Stimulated activated CD4-positive, alpha-beta T cell treated with anti-CD3 and anti-CD28 coated beads, TNF-alpha, amount 100 ng/mL, for 4 hours (primary cell): ENCODE measurements at regions not wholly inside any gene's neighbourhood (a gene's known extent, or its start where the extent isn't known, plus 50 kb on each side); places are given as distances from the start of the nearest gene placed in this dataset.

ENCODE experiments used
- DNase-seq, 3 experiments: peaks; one replicate each; pipeline ENCODE4 v3.0.0-alpha.2; 2020; ENCODE audit warnings: low read depth in 3 of 3

GRCh38 chr6:26149240-26149639 lies 62.0 kb downstream of the HFE start:
- no peak for DNase-seq

DNA sequence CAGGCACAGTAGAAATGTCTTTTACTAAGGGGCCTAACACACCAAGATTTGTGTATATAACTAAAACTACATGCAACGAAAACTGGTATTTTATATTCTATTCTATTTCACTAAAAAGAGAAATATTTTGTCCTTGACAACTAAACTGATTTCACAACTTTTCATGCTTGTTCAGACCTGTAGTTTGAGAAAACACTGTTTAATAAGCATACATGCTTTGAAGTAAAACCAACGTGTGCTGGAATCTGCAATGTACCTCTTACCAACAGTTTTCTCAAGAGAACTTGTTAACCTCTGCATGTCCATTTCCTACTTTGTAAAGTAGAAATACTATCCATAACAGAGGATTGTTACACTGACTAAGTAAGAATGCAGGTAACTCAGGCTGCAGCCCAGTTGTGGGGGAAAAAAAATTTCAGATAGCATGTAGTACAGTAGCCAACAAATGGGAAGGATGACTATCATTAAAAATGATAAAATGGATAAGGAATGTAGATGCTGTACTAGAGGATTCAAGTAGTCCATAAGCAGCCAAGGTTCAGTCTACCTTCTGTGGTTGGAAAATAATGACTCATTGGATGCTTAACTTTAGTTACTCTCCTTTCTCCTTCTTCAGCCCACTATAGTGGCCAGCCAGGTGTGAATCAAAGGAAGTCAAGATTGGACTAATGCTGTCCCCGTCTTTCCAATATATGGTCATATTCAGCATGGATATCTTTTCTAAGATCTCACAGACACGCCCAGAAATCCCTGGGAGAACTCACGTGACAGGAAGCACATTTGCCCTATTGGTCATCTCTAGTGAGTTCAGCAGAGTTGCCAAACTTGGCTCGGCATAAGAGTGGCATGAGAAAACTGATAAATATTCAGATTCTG lies 65.2 kb downstream of the HFE start:
- DNase-seq = no peak

DNA sequence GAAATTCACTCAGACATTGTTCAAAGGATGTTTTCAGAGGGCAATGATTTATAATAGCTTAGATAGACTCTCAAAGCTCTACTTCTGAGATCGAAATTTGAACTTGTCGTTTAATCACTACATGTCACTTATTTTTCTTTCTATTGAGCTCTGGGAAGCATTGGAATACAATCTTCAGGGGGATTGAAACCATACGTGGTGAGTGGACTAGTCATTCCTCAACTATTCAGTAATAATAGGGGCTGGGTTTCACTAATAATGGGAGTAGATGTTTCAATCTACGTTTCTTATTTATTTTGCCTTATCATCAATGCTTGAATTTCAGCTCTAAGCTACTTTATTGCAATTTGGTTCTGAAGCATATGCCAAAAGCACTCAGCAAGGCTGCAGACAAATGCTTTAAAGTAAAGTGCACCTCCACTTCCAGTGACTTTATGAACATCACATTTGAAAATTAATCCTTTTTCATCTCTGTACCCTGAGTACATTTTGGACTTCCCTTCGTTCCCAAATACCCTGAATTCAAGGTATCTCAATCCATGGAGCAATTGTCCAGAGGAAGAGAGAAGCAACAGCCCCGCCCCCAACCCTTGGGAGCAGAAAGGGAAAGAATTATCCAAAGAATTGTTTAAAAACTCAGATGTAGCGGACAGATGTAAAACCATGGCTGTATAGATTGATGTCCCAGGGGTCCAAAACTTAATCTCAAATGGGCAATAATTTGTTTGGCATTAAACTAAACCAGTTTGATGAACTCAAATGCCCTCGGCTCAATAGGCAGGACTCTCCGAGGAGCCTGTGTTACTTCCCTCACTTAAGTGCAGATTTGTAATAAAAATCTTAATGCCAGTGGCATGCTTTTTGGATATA lies 68.1 kb downstream of the HFE start:
- DNase-seq = no peak

GRCh38 chr6:26156105-26156849 lies 69.0 kb downstream of the HFE start:
- peak; percentile 57 to 60 (median 58) for DNase-seq

GRCh38 chr6:26156850-26157250 lies 69.6 kb downstream of the HFE start:
- DNase-seq = no peak

- DNase-seq = no peak
Observed at GRCh38 chr6:26157251-26158075, 70.2 kb downstream of the HFE start.

GRCh38 chr6:26158076-26158580 lies 70.9 kb downstream of the HFE start:
- DNase-seq = peak; percentile 45 to 74 (median 65)

DNA sequence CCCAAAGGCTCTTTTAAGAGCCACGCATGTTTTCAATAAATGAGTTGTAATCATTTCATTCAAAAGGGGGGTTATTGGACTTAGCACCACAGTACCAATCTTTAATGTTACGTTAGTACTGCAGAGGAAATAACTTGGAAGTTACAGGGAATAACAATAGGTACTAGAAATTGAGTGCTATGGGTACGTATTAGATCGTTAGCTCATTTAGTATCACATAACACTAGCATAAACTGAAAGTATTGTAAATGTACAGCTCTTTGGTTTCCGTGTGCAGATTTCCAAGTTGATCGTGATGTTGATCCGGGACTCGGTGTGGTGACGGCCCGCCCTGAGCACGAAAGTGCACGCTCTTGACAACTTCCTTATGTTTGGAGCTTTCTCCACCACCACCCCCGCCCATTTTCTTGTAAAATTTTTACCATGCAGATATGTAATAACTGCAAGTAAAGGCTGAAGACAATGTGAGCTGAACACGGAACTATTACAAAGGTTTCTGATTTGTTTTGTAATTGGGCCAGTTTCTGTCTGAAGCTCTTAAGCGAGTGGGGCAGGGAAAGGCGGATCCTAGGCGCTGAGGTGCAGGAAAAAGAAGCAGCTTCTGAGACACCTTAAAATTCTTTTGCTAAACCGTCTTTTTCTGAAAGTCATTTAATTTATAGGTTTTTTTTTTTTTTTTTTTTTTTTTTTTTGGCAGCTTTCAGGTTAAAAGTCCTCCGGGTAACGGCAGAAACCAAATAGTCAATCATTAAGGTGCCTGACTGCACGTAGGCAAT lies 71.5 kb downstream of the HFE start:
- no peak for DNase-seq

GRCh38 chr6:26159357-26160273 lies 72.4 kb downstream of the HFE start:
- no peak for DNase-seq

- DNase-seq = no peak
Observed at GRCh38 chr6:26161322-26161721, 74.1 kb downstream of the HFE start.

- no peak for DNase-seq
Observed at GRCh38 chr6:26162399-26162798, 75.2 kb downstream of the HFE start.

DNA sequence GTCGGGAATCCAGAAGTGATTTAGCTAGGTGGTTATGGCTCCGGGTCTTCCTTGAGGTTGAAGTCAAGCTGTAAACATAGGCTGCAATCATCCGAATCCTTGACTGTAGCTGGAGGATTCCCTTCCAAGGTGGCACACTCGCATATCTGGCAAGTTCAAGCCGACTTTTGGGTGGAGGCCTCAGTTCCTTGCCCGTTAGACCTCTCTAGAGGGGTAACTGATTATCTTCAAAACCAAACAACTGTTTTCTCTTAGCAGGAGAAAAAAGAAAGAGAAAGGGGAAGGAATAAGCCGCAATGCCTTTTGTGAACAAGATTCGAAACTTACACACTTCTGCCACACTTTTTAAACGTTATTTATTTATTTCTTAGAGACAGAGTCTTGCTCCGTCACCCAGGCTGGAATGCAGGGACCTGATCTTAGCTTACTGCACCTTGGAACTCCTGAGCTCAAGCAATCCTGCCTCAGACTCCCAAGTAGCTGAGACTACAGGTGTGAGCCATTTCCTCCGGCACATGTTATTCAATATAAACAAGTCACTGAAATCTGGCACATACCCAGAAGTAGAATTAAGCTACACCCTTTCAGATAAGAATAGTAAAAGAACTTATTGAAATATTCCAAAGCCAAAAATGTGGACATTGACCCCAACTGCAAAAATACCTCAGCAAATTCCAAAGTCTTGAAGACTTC lies 76.3 kb downstream of the HFE start:
- no peak for DNase-seq

DNA sequence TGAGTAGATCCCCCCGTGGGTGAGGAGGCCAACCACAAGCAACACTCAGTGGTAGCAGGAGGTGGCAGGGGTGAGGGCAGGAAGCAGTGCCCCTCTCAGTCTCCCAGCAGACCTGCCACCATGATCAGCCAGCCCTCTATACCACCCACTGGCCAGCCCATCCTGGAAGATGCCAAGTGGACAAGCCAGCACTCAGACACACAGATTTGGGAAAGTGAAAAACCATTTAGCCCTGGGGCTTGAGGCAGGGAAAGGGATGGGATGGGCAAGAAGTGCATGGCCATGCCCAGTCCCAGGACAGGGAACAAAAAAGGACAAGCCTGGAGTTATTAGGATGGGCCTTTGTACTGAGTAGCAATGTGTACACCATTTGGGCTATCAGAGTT lies 76.9 kb downstream of the HFE start:
- DNase-seq = no peak

GRCh38 chr6:26165261-26165790 lies 78.1 kb downstream of the HFE start:
- no peak for DNase-seq

- no peak for DNase-seq
Observed at GRCh38 chr6:26170181-26170580, 83.0 kb downstream of the HFE start.

GRCh38 chr6:26170951-26171841 lies 84.0 kb downstream of the HFE start:
- DNase-seq = no peak

- no peak for DNase-seq
Observed at GRCh38 chr6:26172608-26172968, 85.4 kb downstream of the HFE start.

GRCh38 chr6:26173836-26174145 lies 86.6 kb downstream of the HFE start:
- DNase-seq = no peak
